Naive thymus-derived CD4-positive, alpha-beta T cell (primary cell): ENCODE measurements at regions not wholly inside any gene's neighbourhood (a gene's known extent, or its start where the extent isn't known, plus 50 kb on each side); places are given as distances from the start of the nearest gene placed in this dataset.

Source experiments
- ATAC-seq: fragments of 150-1000 bp; cut with Tn5 transposase; 2 replicates; pipeline ENCODE4 v1.10.0; 2021; ENCODE audit warnings: mild to moderate bottlenecking, moderate library complexity
- CTCF ChIA-PET: fragments of 350-600 bp; sonication (Branson Sonifier 250); formaldehyde crosslinking; loops from one replicate; lab custom pipeline; 2021; ENCODE audit warnings: antibody characterized with exemption; lab: Charles Lee
- POLR2A ChIA-PET: fragments of 350-600 bp; sonication (Branson Sonifier 250); formaldehyde crosslinking; loops from one replicate; lab custom pipeline; 2021; ENCODE audit warnings: antibody characterized with exemption, inconsistent platforms; lab: Charles Lee
- DNase-seq, 9 donors: peaks; one replicate each; pipeline versions ENCODE4 v3.0.0 to v3.0.0-alpha.2; 2020 to 2022; ENCODE audit warnings: mixed read lengths in 1 of 9
- H3K27ac ChIP-seq: one replicate; pipeline ENCODE4 v1.7.0; 2013; ENCODE audit warnings: mild to moderate bottlenecking, low read depth, low read length, moderate library complexity
- H3K27me3 ChIP-seq, 2 donors: one replicate each; pipeline ENCODE4 v1.7.0; 2013; ENCODE audit warnings: low read length in 2 of 2, mild to moderate bottlenecking in 2 of 2, moderate library complexity in 2 of 2; ENCODE audit not compliant: control insufficient read depth in 2 of 2, insufficient read depth in 2 of 2
- H3K36me3 ChIP-seq, 3 experiments: 1 replicate in 2 of 3; 2 replicates in 1 of 3; pipeline ENCODE4 v1.7.0; 2013; ENCODE audit warnings: low read length in 3 of 3, mild to moderate bottlenecking in 3 of 3, moderate library complexity in 1 of 3; ENCODE audit not compliant: insufficient read depth in 3 of 3, control insufficient read depth in 2 of 3
- H3K4me1 ChIP-seq, 2 donors: one replicate each; pipeline ENCODE4 v1.7.0; 2013; ENCODE audit warnings: low read length in 2 of 2, mild to moderate bottlenecking in 2 of 2, moderate library complexity in 1 of 2; ENCODE audit not compliant: control insufficient read depth in 2 of 2, insufficient read depth in 2 of 2
- H3K4me3 ChIP-seq: 2 replicates; pipeline ENCODE4 v1.7.0; 2013; ENCODE audit warnings: mild to moderate bottlenecking, low read length
- H3K9me3 ChIP-seq, 3 experiments: 1 replicate in 2 of 3; 2 replicates in 1 of 3; pipeline ENCODE4 v1.7.0; 2013; ENCODE audit warnings: low read length in 3 of 3; ENCODE audit not compliant: control insufficient read depth in 2 of 3
- H3K27ac Mint-ChIP-seq, 9 donors: one replicate each; pipeline ENCODE4 v1.8.0; 2020 to 2022; ENCODE audit warnings: mixed read lengths in 9 of 9, mild to moderate bottlenecking in 8 of 9, moderate library complexity in 5 of 9, inconsistent platforms in 2 of 9
- H3K27me3 Mint-ChIP-seq, 5 donors: one replicate each; pipeline ENCODE4 v1.8.0; 2021 to 2022; ENCODE audit warnings: mixed read lengths in 5 of 5, mild to moderate bottlenecking in 1 of 5
- H3K36me3 Mint-ChIP-seq, 5 donors: one replicate each; pipeline ENCODE4 v1.8.0; 2020 to 2022; ENCODE audit warnings: mixed read lengths in 5 of 5, mild to moderate bottlenecking in 3 of 5, inconsistent platforms in 1 of 5
- H3K4me1 Mint-ChIP-seq, 7 donors: one replicate each; pipeline ENCODE4 v1.8.0; 2020 to 2022; ENCODE audit warnings: mixed read lengths in 7 of 7, mild to moderate bottlenecking in 3 of 7, inconsistent platforms in 1 of 7
- H3K4me3 Mint-ChIP-seq, 10 donors: one replicate each; pipeline ENCODE4 v1.8.0; 2020 to 2022; ENCODE audit warnings: mild to moderate bottlenecking in 10 of 10, mixed read lengths in 10 of 10, moderate library complexity in 6 of 10, inconsistent platforms in 2 of 10
- H3K9me3 Mint-ChIP-seq, 11 donors: one replicate each; pipeline ENCODE4 v1.8.0; 2020 to 2022; ENCODE audit warnings: mixed read lengths in 11 of 11, mild to moderate bottlenecking in 4 of 11, inconsistent platforms in 1 of 11, moderate library complexity in 1 of 11
- intact Hi-C, 2 donors: fragments of 100-400 bp; cut with micrococcal nuclease; formaldehyde crosslinking; loops; one replicate each; pipeline ENCODE4 v1.15.1; 2023

DNA sequence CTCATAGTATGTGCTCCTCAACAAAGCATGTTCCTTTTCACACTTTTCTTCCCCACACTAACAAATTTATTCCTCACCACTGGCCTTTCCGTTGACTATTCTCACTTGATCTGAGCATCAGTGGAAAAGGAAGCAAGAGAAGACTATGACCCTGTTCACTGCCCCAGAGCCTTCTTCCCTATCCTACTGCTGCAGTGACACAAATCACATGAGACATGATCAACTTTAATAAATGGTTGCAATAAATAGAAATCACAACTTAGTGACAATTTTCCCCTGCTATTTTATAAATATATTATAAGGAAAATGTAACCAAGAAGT is 438.7 kb upstream of the SOX9 start:
- H3K4me3 Mint-ChIP-seq: no peak overlapping the region
- Histone ChIP-seq H3K36me3 (no peaks in the 10 kb centered on the region), H3K4me3 (no peak overlapping the region), H3K9me3 (no peaks in the 10 kb centered on the region), H3K27me3 (no peaks in the 10 kb centered on the region), H3K4me1 (no peaks in the 10 kb centered on the region), H3K27ac (no peak overlapping the region)
- DNase-seq: no peak
- intact Hi-C loops: no loop called here
- H3K4me1 Mint-ChIP-seq: no peaks in the 10 kb centered on the region
- H3K36me3 Mint-ChIP-seq: no peaks in the 10 kb centered on the region
- H3K9me3 Mint-ChIP-seq: peaks cover 0 to 22% (median 9%) of the 10 kb centered on the region in 11 donors
- ChIA-PET CTCF (no interaction called here), POLR2A (no interaction called here)
- H3K27ac Mint-ChIP-seq: no peak overlapping the region
- no peak for ATAC-seq
- no peaks in the 10 kb centered on the region for H3K27me3 Mint-ChIP-seq

DNA sequence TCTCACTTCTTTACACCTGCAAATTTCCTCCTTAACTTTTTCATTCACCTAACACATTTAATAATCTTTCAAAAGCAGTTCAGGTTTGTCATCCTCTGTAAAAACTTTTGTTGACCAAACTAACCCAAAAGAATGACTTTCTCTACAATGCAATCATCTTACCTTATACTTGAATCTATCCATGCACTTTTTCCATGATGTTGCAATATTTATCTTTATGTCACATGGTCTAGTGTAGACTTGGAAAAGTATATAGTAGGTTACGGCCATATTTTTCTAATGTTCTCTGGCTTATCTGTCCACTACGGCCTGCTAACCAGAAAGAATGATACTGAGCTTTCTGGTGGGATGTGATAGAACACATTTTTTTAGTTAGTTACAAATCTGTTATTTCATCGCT is 431.0 kb upstream of the SOX9 start:
- intact Hi-C loops: no loop called here
- Mint-ChIP-seq H3K9me3 (peaks cover 2 to 17% (median 7%) of the 10 kb centered on the region in 11 donors), H3K27ac (no peak overlapping the region), H3K36me3 (peaks cover 0 to 5% (median 0%) of the 10 kb centered on the region in 5 donors), H3K4me3 (no peak overlapping the region), H3K4me1 (no peaks in the 10 kb centered on the region), H3K27me3 (no peaks in the 10 kb centered on the region)
- H3K27me3 ChIP-seq: no peaks in the 10 kb centered on the region
- H3K27ac ChIP-seq: no peak overlapping the region
- no peak overlapping the region for H3K4me3 ChIP-seq
- ChIA-PET CTCF (no interaction called here), POLR2A (no interaction called here)
- no peaks in the 10 kb centered on the region for H3K4me1 ChIP-seq
- no peaks in the 10 kb centered on the region for H3K9me3 ChIP-seq
- DNase-seq (no peak), ATAC-seq (no peak)
- H3K36me3 ChIP-seq: no peaks in the 10 kb centered on the region

DNA sequence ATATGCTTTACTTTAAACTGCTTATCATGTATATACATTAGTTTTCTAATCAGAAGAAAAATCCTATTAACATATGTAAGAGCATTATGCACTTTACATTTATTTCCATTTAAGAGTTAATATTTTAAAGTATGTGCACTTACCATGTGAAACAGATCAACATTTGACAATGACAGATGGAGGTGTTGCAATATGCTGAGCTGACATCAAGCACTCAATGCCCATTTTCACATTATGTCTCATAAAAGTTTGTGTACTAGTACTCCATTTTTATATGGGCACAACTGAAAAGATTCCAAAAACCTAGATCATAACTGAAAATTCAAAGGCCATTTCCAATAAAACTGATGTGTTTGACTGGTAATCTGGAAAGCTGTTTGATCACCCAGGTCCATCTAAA is 420.9 kb upstream of the SOX9 start:
- no peaks in the 10 kb centered on the region for H3K27me3 Mint-ChIP-seq
- H3K4me1 Mint-ChIP-seq: no peaks in the 10 kb centered on the region
- peaks cover 0 to 29% (median 8%) of the 10 kb centered on the region in 11 donors for H3K9me3 Mint-ChIP-seq
- H3K36me3 ChIP-seq: no peaks in the 10 kb centered on the region
- ATAC-seq: no peak
- no peak overlapping the region for H3K4me3 Mint-ChIP-seq
- no peak overlapping the region for H3K4me3 ChIP-seq
- no peak for DNase-seq
- no peak overlapping the region for H3K27ac ChIP-seq
- POLR2A ChIA-PET: no interaction called here
- CTCF ChIA-PET: no interaction called here
- no peaks in the 10 kb centered on the region for H3K36me3 Mint-ChIP-seq
- intact Hi-C loops: no loop called here
- H3K27ac Mint-ChIP-seq: no peak overlapping the region
- no peaks in the 10 kb centered on the region for H3K4me1 ChIP-seq
- no peaks in the 10 kb centered on the region for H3K9me3 ChIP-seq
- no peaks in the 10 kb centered on the region for H3K27me3 ChIP-seq

DNA sequence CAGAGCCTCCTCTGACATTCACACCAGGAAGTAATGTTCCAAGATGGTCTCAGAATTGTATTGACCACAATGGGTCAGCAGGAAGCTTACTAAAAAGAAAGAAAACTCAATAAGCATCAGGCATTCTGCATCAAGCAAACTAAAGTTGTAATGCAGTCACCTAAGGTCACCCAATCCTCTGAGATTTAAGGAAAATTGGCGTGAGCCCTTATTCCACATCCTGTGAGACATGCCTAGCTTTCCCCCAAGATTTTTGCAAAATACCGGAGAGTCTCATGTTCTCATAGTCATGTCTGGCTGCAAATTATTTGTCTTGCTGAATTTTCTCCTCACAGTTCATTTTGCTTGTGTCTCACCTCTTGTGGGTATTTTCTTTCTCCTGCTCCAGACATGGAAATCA is 417.1 kb upstream of the SOX9 start:
- POLR2A ChIA-PET: no interaction called here
- no peak overlapping the region for H3K4me3 Mint-ChIP-seq
- Histone ChIP-seq H3K27ac (no peak overlapping the region), H3K4me3 (no peak overlapping the region), H3K4me1 (no peaks in the 10 kb centered on the region), H3K36me3 (no peaks in the 10 kb centered on the region), H3K9me3 (no peaks in the 10 kb centered on the region), H3K27me3 (no peaks in the 10 kb centered on the region)
- no peaks in the 10 kb centered on the region for H3K36me3 Mint-ChIP-seq
- intact Hi-C loops: no loop called here
- H3K27me3 Mint-ChIP-seq: no peaks in the 10 kb centered on the region
- H3K4me1 Mint-ChIP-seq: no peaks in the 10 kb centered on the region
- CTCF ChIA-PET: no interaction called here
- no peak overlapping the region for H3K27ac Mint-ChIP-seq
- no peak for ATAC-seq
- DNase-seq: no peak
- peaks cover 0 to 21% (median 7%) of the 10 kb centered on the region in 11 donors for H3K9me3 Mint-ChIP-seq

DNA sequence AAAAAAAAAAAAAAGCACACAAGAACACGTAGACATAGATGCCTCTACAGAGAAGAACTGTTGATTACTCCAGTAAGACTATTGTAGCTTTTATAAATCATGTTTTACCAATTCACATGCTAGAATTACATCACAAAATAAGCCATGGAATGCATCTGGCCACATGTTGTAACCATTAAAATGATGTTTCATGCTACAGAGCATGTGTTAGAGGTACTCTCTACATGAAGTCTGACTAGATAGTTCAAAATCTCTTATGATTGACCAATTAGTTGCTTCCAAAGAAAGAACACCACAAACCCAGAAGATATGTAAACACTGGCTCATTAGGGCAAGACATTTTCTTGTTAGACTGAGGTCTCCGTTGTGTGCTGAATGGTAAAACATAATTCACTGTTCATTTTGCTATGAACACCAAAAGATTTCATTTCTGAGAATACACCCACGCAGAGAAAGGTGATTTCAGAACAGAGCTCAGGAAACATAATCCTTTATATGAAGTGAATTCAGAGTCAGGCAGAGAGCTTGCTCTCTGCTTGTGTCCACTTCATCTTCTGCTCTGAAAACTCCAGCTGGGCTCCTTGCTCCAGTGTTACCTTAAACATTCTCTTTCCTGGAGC is 411.4 kb upstream of the SOX9 start:
- Mint-ChIP-seq H3K27ac (no peak overlapping the region), H3K4me3 (no peak overlapping the region), H3K36me3 (no peaks in the 10 kb centered on the region), H3K4me1 (no peaks in the 10 kb centered on the region), H3K27me3 (no peaks in the 10 kb centered on the region), H3K9me3 (peaks cover 0 to 10% (median 4%) of the 10 kb centered on the region in 11 donors)
- Histone ChIP-seq H3K9me3 (no peaks in the 10 kb centered on the region), H3K27me3 (no peaks in the 10 kb centered on the region), H3K4me3 (no peak overlapping the region), H3K36me3 (no peaks in the 10 kb centered on the region), H3K4me1 (no peaks in the 10 kb centered on the region), H3K27ac (no peak overlapping the region)
- intact Hi-C loops: no loop called here
- DNase-seq: no peak
- ChIA-PET CTCF (no interaction called here), POLR2A (no interaction called here)
- ATAC-seq: no peak

DNA sequence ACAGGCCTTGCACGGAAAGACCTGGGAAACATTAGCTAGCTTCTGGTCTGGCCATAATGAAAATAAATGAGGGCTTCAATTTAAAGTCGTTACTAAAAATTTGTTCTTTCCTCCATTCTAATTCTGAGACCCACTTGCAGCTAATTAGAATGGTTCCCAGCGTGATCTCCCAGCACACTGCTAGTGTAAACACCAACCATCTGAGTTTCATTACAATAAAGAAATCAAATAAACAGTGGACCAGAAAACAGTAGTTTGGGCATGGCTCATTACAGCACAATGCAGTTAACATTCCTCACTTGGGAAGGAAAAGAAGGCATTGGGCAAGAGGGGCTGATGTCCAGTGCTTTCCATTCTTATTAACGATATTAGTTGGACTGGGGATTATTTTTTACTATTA is 410.9 kb upstream of the SOX9 start:
- DNase-seq: no peak
- no peak overlapping the region for H3K27ac Mint-ChIP-seq
- no peaks in the 10 kb centered on the region for H3K27me3 ChIP-seq
- no peak for ATAC-seq
- no peak overlapping the region for H3K4me3 ChIP-seq
- H3K36me3 ChIP-seq: no peaks in the 10 kb centered on the region
- no peaks in the 10 kb centered on the region for H3K9me3 ChIP-seq
- no peak overlapping the region for H3K27ac ChIP-seq
- no peaks in the 10 kb centered on the region for H3K4me1 Mint-ChIP-seq
- intact Hi-C loops: no loop called here
- no peaks in the 10 kb centered on the region for H3K4me1 ChIP-seq
- peaks cover 0 to 9% (median 2%) of the 10 kb centered on the region in 11 donors for H3K9me3 Mint-ChIP-seq
- no peaks in the 10 kb centered on the region for H3K36me3 Mint-ChIP-seq
- no peaks in the 10 kb centered on the region for H3K27me3 Mint-ChIP-seq
- no peak overlapping the region for H3K4me3 Mint-ChIP-seq
- CTCF ChIA-PET: no interaction called here
- POLR2A ChIA-PET: no interaction called here

DNA sequence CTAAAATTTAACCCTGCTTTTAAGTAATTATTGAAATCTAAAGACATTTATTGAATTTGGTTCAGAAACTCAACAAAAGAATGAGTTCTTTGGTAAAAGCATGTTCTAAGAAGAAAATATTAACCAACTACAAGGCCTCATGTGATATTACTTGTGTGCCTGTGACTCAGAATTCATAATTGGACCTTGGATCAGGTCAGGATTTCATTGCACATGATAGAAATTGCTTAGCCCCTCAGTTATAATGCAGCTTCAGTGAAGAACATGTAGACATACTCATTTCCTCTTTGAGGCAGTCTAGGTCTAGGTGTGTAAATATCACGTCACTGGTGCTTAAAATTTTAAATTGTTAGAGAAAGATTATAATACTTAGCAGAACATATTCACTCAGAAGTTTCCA is 410.0 kb upstream of the SOX9 start:
- Histone ChIP-seq H3K4me3 (no peak overlapping the region), H3K36me3 (no peaks in the 10 kb centered on the region), H3K27me3 (no peaks in the 10 kb centered on the region), H3K9me3 (no peaks in the 10 kb centered on the region), H3K4me1 (no peaks in the 10 kb centered on the region), H3K27ac (no peak overlapping the region)
- no peaks in the 10 kb centered on the region for H3K4me1 Mint-ChIP-seq
- ATAC-seq (no peak), DNase-seq (no peak)
- ChIA-PET CTCF (no interaction called here), POLR2A (no interaction called here)
- peaks cover 0 to 5% (median 0%) of the 10 kb centered on the region in 5 donors for H3K27me3 Mint-ChIP-seq
- no peak overlapping the region for H3K4me3 Mint-ChIP-seq
- intact Hi-C loops: no loop called here
- H3K36me3 Mint-ChIP-seq: no peaks in the 10 kb centered on the region
- H3K9me3 Mint-ChIP-seq: peaks cover 0 to 9% (median 5%) of the 10 kb centered on the region in 11 donors
- H3K27ac Mint-ChIP-seq: no peak overlapping the region
